HEK293T (cell line): ENCODE measurements at regions not wholly inside any gene's neighbourhood (a gene's known extent, or its start where the extent isn't known, plus 50 kb on each side); places are given as distances from the start of the nearest gene placed in this dataset.

Experiments used
- BHLHE40 ChIP-seq: fragments of 450-650 bp; IDR thresholded peaks from 2 replicates; pipeline ENCODE4 v1.6.1; 2016; ENCODE audit warnings: mild to moderate bottlenecking, moderate library complexity, borderline replicate concordance
- CTBP1 ChIP-seq: fragments of 450-650 bp; IDR thresholded peaks from 2 replicates; pipeline ENCODE4 v1.6.1; 2016; ENCODE audit warnings: borderline replicate concordance
- ELF4 ChIP-seq: fragments of 450-650 bp; IDR thresholded peaks from 2 replicates; pipeline ENCODE4 v1.6.1; 2017; ENCODE audit warnings: antibody characterized with exemption
- HDGF ChIP-seq: fragments of 450-650 bp; IDR thresholded peaks from 2 replicates; pipeline ENCODE4 v1.6.1; 2017; ENCODE audit warnings: antibody characterized with exemption, borderline replicate concordance
- ZNF384 ChIP-seq: fragments of 450-650 bp; IDR thresholded peaks from 2 replicates; pipeline ENCODE4 v1.6.1; 2016

GRCh38 chr15:95141486-95141885, 910.1 kb downstream of the MCTP2 start:
- no peak for TF ChIP-seq CTBP1
- no peak for TF ChIP-seq BHLHE40
- no peak for TF ChIP-seq ELF4
- no peak for TF ChIP-seq HDGF
- no peak for TF ChIP-seq ZNF384
